ENCODE measurements at regions not wholly inside any gene's neighbourhood (a gene's known extent, or its start where the extent isn't known, plus 50 kb on each side); places are given as distances from the start of the nearest gene placed in this dataset.

DNA sequence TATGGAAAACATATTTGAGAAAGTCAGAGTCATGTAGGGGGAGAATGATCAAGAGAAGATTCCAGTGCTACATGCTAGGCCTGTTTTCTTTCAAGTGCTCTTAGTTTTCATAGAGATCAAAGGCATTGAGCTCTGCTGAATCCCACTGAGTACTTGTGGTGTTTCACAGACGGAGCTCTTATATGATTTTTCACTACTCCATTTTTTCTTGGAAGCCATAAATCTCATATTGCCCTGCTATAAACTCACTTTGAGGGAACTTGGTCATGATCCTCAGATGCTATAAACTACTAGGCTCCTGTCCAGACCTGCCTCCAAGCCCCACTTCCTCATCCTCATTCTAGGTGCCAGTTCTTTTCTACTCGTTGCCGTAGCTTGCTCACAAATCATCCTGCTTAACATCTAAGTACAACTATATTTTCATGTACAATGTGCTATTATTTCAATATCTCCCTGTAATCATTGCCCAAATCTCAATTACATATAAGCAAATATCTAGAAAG is 180.8 kb upstream of the CCDC179 start:
- DNase-seq (ENCODE audit: extremely low read depth, insufficient read length) = no peak
- TF ChIP-seq, protein P1, sequence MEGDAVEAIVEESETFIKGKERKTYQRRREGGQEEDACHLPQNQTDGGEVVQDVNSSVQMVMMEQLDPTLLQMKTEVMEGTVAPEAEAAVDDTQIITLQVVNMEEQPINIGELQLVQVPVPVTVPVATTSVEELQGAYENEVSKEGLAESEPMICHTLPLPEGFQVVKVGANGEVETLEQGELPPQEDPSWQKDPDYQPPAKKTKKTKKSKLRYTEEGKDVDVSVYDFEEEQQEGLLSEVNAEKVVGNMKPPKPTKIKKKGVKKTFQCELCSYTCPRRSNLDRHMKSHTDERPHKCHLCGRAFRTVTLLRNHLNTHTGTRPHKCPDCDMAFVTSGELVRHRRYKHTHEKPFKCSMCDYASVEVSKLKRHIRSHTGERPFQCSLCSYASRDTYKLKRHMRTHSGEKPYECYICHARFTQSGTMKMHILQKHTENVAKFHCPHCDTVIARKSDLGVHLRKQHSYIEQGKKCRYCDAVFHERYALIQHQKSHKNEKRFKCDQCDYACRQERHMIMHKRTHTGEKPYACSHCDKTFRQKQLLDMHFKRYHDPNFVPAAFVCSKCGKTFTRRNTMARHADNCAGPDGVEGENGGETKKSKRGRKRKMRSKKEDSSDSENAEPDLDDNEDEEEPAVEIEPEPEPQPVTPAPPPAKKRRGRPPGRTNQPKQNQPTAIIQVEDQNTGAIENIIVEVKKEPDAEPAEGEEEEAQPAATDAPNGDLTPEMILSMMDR (IDR thresholded peaks at IDR 0.05; ENCODE audit: insufficient read depth, low read length, poor library complexity, severe bottlenecking) = no peak
- no peaks in the 10 kb centered on the region for H3K27me3 ChIP-seq (replicated peaks; ENCODE audit: control insufficient read depth, insufficient read depth, low read length)
- H3K4me3 ChIP-seq (replicated peaks; ENCODE audit: low read depth, low read length) = no peak overlapping the region
- H3K36me3 ChIP-seq (ENCODE audit: control insufficient read depth, insufficient read depth, low read length) = no peaks in the 10 kb centered on the region

DNA sequence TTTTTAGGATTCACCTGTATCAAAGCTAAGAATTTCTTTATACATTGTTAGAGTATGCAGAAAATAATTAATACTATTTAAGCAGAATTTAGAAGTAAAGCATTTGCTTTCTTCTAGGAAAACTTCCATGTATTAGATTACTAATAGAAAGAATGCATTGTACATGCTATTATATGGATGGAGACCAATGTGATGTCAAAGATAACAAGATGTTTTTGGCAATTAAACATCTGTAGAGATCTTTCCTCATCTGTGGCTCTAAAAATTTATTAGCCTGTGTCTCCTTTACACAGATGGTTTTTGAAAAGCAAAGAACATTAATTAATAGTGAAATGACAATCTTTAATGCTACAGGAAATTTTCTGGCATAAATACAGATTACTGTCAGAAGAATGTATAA is 198.4 kb upstream of the CCDC179 start:
- Histone ChIP-seq H3K36me3 (ENCODE audit: control insufficient read depth, insufficient read depth, low read length) (no peaks in the 10 kb centered on the region), H3K27me3 (replicated peaks; ENCODE audit: control insufficient read depth, insufficient read depth, low read length) (no peaks in the 10 kb centered on the region), H3K4me3 (replicated peaks; ENCODE audit: low read depth, low read length) (no peak overlapping the region)
- no peak for DNase-seq (ENCODE audit: extremely low read depth, insufficient read length)
- TF ChIP-seq, protein P1 (IDR thresholded peaks at IDR 0.05; ENCODE audit: insufficient read depth, low read length, poor library complexity, severe bottlenecking) = no peak

DNA sequence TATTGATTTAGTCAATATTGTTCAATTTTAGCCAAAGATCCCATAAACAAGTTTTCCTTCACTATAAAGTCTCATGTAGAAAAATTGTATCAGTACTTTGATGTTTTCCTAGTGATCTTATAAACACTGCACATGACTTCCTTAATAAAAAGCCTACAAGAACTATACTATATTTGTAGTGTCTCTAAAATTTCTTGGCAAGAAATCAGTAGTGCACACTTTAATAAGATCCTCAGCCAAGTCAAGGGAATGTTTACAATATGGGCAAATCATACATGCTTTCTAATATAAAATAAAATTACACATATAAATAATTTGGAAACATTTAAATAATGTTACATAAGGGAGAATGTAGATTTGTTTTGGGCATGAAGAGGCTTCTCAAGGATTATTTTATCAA is 203.0 kb upstream of the CCDC179 start:
- TF ChIP-seq, protein P1 (IDR thresholded peaks at IDR 0.05; ENCODE audit: insufficient read depth, low read length, poor library complexity, severe bottlenecking) = no peak
- Histone ChIP-seq H3K27me3 (replicated peaks; ENCODE audit: control insufficient read depth, insufficient read depth, low read length) (no peaks in the 10 kb centered on the region), H3K36me3 (ENCODE audit: control insufficient read depth, insufficient read depth, low read length) (no peaks in the 10 kb centered on the region), H3K4me3 (replicated peaks; ENCODE audit: low read depth, low read length) (no peak overlapping the region)
- no peak for DNase-seq (ENCODE audit: extremely low read depth, insufficient read length)

DNA sequence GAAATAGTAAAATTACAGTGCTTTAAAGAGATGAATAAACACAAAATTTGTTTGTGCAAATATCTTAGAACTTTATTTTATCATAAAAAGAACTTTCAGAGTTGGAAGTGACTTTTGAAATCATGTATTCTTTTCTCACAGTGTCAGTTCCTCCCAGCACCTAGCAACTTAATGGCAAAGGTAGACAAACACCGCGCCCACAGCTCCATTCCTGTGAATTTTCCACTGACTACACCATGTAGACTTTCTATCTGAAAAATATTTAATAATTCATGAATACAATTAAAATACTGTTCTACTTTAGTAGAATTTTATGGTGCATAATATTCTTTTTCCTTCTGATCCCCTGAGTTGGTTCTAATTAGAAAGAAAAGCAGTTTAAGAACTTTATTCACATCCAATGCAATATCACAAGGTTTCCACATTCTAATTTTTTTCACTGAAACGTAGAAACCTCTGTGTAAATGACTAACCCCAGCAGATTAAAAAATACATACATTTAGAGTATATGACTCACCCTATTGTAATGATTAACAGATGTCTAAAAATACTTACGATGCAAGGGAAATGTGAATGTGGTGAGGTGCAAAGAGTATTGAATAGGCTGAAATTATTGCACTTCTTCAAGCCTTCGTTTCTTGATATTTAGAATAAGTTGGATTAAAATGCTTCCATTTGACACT is 218.2 kb upstream of the CCDC179 start:
- Histone ChIP-seq H3K27me3 (replicated peaks; ENCODE audit: control insufficient read depth, insufficient read depth, low read length) (no peaks in the 10 kb centered on the region), H3K36me3 (ENCODE audit: control insufficient read depth, insufficient read depth, low read length) (no peaks in the 10 kb centered on the region), H3K4me3 (replicated peaks; ENCODE audit: low read depth, low read length) (no peak overlapping the region)
- DNase-seq (ENCODE audit: extremely low read depth, insufficient read length) = no peak
- TF ChIP-seq, protein P1 (IDR thresholded peaks at IDR 0.05; ENCODE audit: insufficient read depth, low read length, poor library complexity, severe bottlenecking) = no peak

DNA sequence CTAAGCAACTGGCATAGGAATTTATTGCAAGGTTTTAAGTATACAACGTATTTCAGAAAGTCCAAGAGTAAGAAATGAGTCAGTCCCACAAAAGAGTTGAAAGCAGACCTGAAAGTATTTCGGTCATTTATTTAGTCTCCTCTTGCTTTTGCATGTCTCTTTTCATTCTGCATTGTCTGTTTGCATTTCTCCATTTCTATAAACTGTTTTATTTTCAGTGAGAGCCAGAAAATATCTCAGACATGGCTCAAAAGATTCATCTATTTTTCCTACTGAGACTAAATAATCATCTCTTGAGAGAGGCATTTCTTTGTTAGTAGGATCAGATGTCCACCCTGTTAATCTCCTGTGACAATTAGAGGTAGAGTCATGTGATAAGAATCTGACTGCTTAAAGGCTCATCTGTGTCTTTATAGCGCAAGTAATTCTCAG is 219.1 kb upstream of the CCDC179 start:
- Histone ChIP-seq H3K4me3 (replicated peaks; ENCODE audit: low read depth, low read length) (no peak overlapping the region), H3K27me3 (replicated peaks; ENCODE audit: control insufficient read depth, insufficient read depth, low read length) (no peaks in the 10 kb centered on the region), H3K36me3 (ENCODE audit: control insufficient read depth, insufficient read depth, low read length) (no peaks in the 10 kb centered on the region)
- TF ChIP-seq, protein P1 (IDR thresholded peaks at IDR 0.05; ENCODE audit: insufficient read depth, low read length, poor library complexity, severe bottlenecking) = no peak
- no peak for DNase-seq (ENCODE audit: extremely low read depth, insufficient read length)

Measured in GM06990 (cell line).